Stimulated activated CD4-positive, alpha-beta T cell treated with anti-CD3 and anti-CD28 coated beads, TNF-alpha, amount 100 ng/mL, for 4 hours (primary cell): ENCODE measurements at regions not wholly inside any gene's neighbourhood (a gene's known extent, or its start where the extent isn't known, plus 50 kb on each side); places are given as distances from the start of the nearest gene placed in this dataset.

Experiments used
- DNase-seq, 3 experiments: peaks; one replicate each; pipeline ENCODE4 v3.0.0-alpha.2; 2020; ENCODE audit warnings: low read depth in 3 of 3

DNA sequence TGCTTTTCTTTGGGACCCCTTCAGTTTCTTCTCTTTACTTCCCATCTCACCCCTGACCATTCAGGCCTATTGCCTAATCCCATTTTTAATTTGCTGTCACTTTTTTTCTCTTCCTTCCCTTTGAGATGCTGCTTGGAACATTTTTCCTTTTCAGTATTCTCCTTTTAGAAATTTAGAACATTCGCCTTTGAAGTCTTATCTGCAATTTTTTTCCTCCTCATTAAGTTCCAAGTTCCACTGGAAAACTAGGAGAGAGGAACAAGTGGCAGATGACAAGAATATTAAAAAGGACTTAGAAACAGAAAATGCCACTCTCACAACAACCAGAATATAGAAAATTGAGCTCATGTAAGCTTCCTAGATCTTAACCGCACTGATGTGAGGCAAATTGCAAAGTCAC lies 126.6 kb downstream of the PSMG1 start:
- DNase-seq, result no peak

DNA sequence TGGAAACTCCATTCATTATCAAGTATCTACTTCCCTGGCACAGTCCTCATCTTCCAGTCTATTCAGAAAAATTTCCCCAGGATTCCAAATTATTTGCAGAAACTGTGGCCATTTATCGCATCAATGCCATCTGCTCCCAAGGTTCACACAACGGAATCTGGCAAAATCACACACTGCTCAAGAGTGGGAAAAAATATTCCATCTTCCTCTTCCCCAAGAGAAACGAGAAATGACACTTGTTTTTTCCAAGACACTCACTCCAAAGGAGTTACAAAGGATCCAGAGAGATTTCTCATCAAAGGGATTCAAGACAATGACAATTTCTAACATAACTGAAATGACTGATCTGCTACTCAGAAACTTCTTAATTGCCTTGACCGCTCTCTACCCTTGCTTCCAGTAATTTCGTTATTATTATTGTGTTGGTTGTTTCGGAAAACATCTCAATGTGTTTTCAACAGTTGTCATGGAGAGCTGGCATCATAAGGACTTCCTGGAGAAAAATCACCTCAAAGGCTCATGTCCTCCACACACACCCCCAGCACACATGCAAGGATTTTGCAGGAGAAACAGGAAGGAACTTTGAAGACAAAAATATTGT lies 128.0 kb downstream of the PSMG1 start:
- no peak for DNase-seq

DNA sequence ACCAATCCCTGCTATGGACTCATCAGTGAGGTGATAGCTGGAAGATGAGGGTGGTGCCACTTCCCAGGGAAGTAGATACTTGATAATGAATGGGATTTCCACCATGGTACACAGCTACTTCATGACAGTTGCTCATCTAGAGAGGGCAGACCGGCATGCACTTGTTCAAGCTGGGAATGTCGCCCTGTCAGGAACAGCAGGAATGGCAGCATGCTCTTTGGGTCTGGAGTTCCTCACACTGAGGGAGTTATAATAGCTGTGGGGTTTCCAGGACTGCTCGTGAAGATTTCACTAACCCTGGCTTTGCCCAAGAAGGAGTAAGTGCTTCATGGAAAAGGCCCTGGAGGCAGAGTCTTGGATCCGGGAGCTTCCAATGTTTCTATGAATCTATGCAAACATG lies 129.2 kb downstream of the PSMG1 start:
- no peak for DNase-seq

DNA sequence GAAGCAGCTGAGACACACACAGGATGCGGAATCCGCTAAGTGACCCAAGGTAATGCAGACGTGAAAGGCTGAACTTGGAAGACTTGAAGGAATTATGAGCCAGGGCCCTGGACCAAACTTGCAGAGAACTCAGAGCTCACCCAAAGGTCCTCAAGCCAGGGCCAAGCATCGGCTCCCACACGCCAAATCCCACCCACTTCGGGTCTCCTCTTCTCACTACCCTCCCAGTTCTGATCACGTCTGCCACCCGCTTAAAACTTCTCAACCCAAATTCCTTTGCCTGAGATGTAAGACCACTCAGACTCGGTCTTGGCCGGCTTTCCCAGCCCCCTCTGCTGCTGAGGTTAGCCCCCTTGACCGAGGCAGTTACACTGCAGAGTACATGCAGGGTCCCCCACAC lies 130.1 kb downstream of the PSMG1 start:
- DNase-seq, result no peak

DNA sequence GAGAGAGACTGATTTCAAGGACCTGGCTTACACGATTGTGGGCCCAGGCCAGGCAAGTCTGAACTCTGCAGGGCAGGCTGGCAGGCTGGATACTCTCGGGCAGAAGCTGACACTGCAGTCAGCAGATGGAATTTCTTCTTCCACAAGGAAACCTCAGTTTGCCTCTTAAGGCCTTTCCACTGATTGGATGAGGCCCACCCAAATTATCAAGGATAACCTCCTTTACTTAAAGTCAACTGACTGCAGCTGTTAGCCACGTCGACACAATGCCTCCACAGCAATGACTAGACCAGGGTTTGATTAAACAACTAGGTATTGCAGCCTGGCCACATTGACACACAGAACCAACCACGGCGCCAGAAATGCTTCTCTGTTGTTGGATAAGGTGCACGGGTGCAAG lies 130.5 kb downstream of the PSMG1 start:
- DNase-seq, result no peak

DNA sequence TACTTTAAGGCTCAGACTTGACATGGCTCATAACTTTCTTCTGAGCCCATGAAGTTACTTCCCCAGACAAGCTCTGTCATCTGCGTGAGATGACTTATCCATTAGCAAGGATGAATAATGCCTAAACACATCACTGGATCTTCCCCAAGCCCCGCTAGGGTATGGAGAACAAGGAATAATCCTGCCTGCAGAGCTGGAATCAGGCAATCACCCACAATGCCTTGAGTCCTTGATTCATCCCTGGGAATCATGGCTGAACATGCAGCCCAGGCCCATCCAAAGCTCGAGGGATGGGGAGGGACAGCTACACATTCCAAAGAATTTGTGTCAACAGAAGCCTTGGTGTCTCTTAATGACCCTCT lies 131.7 kb downstream of the PSMG1 start:
- DNase-seq, result no peak

DNA sequence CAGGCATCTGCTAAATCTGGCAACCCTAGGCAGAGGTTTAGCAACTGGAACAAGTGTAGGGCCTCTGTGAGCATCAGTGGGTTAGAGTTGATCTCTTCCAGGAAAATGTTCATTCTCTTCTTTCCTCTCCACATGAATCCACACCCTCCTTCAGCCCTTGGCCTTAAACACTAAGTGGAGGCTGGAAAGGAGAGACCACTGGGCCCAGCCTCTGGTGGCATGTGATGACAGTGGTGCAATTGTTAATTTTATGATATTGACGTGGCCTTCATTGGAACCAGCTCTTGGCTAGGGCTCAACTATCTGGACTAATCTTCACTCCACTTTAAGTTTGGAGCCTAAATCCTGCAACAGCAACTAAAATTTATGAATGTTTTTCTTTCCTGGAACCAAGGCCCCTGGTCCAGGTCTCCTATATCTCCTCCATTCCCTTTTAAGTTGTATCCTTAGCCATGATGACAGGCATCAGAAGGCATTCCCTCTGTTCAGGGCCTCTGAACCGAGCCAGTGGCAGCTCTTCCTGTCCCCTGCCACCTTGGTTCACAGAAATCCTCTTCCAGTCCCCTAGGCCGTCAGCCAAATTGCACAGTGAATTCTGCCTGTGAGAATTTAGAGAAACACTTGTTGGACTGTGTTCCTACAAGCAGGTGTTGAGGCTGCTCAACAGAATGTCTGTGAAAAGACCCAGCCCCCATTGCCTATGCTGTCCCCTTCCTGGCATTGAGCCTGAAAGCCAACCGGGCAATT lies 132.2 kb downstream of the PSMG1 start:
- DNase-seq, result no peak

DNA sequence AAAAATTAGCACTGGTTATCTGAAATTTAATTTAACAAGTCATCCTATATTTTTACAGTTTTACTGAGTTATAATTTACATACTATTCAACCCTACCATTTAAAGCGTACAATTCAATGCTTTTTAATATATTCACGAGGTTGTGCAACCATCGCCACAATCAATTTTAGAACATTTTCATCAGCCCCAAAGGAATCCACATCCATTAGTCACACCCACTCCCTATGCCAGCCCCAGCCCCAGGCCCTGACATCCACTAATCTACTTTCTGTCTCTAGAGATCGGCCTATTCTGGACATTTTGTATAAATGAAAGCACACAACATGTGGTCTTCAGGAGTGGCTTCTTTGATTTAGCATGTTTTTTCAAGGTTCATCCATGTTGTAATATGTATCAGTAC lies 134.7 kb downstream of the PSMG1 start:
- DNase-seq, result no peak

DNA sequence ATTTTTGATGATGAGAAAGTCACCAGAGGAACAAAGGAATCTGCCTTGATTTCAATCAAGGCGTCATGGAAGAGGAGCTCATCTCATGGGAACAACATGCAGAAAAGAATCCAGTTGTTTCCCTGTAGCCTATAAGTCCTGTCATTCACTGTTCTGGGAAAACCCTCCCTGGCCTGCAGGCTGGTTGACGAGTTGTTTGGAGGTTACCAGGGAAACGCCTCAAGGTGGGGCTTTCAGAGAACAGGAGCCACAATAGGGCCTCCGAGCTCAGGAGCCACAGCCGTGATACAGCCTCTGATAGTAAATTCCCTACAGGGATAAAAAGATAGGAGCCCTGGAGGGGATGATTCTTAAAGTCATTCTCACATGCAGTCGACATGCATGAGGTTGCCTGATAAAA lies 135.2 kb downstream of the PSMG1 start:
- DNase-seq, result no peak

DNA sequence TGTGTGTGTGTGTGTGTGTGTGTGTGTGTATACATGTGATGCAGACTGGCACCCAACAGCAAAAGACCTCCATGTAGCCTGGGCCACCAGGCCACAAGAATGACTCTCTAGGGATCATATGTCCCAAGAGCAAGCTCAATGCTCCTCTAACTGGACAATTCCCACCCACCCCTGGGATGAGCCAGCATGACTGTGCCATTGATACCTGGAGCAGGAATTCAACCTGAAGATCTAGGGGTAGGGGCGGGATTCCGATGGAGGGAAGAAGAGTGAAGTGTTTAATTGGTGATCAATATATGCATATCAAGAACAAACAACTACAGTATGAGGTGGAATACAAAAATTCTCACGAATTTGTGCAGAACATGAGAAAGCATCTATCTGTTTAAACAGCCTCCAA lies 136.2 kb downstream of the PSMG1 start:
- no peak for DNase-seq

DNA sequence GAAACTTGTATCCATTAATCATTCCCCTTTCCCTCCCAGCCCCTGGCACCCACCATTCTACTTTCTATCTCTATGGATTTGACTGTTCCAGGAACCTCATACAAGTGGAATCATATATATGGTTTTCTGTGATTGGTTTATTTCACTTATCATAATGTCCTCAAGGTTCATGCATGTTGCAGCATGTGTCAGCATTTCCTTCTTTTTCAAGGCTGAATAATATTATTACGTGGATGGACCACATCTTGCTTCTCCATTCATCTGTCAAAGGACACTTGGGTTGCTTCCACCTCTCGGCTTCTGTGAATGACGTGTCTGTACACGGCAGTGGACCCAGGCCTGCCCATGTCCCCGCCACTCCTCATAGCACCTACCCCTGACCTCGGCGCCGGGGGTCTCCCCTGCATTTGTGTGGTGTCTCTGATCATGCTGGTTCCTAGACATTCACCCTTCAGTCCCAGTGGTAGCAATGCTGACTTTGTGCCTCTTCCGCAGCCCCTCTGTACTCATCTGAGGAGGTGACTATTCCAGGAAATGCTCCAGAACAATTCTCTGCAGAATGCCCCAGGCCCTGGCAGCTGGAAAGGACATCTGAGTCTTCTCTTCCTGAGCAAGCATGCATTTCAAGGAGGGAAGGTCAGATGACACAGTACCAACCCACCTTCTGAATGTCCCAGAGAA lies 136.9 kb downstream of the PSMG1 start:
- DNase-seq, result no peak

DNA sequence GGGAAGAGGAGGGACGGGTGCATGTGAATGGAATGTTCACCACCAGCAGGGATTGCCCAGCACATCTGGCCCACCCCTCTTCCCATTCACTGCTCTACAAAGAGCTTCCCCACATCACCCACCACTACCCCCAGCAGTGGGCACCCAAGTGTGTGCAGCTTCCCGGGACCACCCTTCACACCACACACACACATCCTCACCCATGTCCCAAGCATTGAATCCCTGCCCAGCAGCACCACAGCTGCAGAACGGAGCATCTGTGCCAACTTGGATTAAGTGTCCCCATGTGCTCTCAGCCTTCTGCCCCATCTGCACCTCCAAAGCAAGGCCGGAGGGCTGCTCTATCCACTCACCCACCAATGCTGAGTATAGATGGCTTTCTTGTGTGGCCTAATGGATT lies 141.4 kb downstream of the PSMG1 start:
- DNase-seq, result no peak

DNA sequence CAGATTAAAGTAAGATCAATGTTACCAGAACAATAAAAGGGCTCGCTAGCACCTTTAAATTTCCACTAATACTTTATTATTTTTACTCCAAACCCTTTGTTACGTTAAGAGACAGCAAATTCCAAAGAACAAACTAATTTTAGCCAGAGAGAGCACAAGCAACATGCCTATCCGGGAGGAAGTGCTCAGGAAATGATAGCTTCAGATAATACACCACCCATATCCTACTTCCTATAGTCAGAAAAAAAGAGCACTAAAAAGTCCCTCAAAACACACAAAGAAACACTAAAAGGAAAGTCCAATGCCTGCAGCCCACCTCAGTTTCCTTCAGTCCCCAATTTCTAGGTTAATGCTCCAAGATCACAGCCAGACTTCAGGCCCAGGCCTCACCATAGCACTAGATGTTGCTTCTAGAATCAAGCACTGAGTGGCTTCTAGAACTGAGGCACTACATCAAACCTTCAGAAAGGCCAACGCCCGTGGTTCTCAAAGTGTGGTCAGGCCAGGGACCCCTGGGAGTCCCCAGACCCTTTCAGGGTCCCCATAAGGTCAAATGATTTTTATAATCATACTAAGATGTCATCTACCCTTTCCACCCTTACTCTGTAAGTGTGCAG lies 142.6 kb downstream of the PSMG1 start:
- DNase-seq, result no peak

DNA sequence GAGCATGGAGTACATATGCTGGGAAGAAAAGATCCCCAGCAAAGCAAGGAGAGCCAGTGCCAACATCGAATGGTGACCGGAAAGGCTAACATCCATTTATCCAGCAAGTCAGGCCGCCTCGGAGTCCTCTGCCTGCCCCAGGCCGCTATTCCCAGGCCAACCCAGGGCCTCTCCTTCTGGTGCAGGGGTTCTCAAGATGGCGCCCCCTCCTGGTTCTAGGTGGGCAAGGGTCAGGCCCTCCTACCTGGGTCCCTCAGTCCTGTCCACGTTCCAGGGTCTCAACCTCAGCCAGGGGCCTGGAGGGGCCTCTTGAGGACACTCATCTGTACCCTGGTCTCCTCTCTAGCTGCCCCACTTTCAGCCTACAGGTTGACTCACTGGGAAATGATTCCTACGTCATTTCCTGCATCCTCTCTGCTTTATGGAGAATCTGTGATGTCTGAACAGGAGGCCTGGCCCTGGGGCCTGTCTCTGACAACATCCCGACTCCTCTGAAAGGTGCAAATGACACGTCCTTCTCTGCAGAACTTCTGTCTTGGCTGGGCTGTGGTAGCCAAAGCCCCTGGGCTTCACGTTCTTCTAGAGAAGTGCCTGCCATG lies 145.3 kb downstream of the PSMG1 start:
- no peak for DNase-seq

DNA sequence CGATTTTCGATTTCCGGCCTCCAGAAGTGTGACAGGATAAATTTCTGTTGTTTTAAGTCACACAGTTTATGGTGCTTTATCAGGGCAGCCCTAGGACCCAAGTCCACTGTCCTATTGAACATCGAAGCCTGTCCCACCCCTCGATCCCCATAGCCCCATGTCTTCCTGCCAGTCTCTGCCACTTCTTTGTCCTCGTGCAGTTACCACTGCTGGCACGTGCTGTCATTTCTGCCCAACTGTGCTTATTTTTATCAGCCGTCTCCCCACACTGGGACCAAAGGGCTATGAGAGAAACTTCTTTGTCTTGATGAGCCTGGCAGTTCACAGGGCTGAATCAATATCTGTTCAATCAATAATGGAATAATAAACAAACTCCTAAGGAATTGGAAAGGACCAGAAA lies 146.7 kb downstream of the PSMG1 start:
- DNase-seq, result no peak

DNA sequence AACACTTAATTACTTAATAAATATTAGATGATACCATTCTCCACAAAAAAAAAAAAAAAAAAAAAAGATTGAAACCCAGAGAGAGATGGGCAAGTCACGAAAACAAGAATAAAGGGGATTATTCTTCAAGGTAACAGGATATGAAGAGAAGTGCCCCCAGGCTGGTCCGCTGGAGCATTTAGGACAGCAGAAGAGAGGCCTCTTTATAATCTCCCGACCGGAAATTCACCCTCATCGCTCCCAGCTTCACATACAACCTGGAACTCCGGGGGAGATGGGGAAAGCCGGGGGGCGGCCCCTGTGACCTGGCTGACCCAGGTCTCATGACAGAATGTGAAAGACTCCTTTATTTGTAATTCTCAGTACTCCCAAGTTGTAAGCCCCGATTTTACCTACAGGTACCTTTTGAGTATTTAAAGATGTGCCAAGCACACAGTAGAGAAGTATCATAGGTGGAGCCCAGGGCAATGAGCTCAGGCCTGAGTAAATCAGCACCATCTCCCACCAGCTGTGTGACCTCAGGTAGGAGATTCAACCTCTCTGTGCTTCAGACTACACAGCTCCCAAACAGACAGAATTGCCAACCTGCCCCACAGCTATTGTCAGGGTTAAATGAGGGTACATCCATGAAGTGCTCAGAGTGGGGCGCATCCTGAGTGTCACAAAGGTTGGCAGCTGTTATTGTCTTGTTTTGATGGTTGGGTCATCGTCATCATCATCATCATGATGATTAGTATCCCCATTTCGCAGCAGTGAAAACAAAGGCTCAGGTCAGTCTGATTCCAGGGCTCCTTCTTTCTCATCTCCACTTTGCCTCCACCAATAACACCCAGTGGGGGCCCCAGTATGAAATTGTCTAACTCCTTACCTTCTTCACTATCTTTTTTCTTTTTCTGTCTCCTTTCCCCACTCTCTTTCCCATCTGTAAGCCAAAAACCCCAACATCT lies 148.4 kb downstream of the PSMG1 start:
- no peak for DNase-seq

DNA sequence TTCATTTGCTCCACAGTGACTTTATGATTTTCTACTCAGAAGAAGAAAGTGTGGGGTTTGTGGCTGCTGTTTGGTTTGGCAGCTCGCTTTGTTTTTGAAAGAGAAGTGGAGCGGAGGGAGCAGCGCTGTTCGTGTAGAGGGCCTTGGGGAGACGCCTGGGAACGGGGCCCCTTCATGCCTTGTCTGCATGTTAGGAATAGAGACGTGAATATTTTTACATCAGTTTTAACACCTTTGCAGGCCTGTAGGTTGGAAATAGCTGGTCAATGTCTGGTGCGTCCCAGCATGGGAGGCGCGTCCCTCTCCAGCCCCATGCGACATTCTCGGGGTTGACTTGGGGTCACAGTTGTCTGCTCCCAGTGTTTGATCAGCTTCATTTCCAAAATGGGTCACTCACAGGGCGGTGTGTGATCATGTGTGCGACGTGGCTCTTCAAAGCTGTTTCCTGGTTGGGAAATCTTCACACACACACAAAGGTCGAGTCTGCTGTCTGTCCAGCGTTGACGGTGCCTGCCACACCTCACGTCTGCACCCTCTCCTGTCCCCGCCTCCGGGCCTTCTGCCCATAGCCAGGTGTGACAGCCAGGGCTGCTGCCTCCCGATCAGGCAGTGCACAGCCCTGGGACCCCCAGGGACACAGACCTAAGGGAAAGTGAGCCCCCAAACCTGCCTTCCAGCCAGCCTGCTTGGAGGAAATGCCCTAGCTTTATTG lies 149.2 kb downstream of the PSMG1 start:
- no peak for DNase-seq

DNA sequence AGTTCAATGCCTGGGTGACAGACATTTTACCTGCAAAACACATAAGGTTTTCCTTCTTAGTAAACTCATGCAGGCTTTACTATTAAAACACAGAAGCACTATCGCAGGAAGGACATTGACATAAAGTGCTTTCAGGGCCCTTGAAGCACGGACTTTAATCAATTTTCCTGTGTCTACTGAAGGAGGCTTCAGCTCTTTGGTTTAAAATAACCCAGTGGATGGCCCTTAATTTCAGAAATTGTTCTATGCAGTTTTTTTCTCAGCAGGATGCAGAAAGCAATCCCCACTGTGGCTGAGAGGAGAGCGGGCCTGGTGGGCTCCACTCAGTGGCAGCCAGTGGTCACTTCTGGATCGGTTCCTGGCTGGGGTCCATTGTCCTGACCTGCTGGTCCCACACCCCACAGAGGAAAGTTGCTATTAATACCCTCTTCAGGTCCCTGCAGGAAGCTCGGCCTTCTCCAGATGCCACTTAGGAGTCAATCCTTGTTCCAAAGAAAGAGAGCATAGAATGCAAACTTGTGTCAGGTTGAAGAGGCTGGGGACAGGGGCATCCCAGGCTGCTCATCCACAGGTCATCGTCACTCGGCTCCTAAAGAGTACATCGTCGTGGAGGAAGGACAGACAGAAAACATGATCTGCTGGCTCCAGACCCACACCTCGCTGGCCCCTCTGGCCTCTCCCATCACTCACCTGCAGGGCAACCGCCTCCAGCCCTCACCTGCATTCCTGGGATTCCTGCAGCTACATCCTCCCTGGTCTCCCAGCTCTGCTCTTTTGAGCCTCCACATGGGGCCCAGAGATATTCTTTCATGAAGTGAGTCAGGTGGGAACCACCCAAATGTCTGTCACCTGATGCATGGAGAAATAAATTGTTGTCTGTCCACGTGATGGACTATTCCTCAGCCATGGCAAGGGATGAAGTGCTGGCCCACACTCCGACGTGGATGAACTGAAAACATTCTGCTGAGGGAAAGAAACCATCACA lies 153.1 kb downstream of the PSMG1 start:
- no peak for DNase-seq

DNA sequence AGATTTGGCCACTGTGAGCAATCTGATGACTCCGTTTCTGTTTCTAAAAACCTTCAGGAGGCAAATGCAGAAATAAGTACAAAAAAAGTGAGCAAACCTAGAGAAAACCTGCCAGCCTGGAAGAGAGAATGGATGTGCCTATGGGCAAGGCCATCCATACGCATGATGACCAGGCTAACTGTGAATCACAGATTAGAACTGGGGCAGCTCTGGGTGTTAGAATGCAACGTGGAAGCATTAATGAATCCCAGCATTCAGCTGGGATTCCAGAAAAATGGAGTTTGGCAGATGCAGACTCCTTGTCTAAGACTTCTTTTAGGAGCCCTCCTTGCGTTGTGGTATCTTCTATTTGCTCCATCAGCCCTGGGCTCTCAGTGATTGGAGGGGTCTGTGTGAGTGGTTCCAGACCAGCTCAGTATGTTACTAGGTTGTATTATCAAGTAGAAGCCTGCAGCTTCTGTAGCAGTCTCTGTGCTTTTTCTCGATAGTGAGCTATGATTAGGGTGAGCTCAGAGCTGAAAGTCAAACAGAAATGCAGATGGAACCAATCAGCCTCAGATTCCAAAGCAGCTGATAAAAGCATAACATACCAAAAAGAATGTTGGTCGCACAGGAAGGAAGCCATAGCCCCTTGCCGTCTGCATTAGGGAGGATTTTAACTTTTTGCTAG lies 154.0 kb downstream of the PSMG1 start:
- DNase-seq, result no peak
